ENCODE measurements at regions not wholly inside any gene's neighbourhood (a gene's known extent, or its start where the extent isn't known, plus 50 kb on each side); places are given as distances from the start of the nearest gene placed in this dataset.

DNA sequence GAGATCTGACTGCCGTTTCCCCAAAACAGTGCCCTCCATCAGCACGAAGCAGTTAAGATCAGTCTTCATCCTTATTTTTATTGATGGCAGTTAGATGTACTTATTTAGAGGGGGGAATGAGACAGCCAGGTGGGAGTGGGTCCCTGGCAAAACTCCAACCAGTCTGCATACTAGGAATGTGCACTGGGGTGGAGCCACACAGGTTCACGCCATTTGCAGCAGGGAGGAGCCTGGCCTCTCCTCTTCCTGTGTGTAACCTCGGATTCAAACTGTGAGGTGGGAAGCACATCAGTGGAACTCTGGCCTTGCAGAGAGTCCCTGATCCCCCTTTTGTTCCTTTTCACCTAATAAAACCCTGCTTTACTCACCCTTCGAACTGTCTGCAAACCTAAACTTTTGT, 987.7 kb upstream of the GRIA3 start:
- TF ChIP-seq SIN3A (IDR thresholded peaks at IDR 0.05; ENCODE audit: borderline replicate concordance, insufficient read depth, low read length), result no peak
- TF ChIP-seq TAF1 (IDR thresholded peaks at IDR 0.05; ENCODE audit: borderline replicate concordance, insufficient read depth, low read length), result no peak
- TF ChIP-seq FOXP2 (optimal IDR thresholded peaks at IDR 0.05; ENCODE audit: borderline replicate concordance, extremely low read depth, extremely low read length, insufficient read depth), result no peak
- no peak for TF ChIP-seq POLR2AphosphoS5 (IDR thresholded peaks at IDR 0.05; ENCODE audit: low read depth, low read length)
- TF ChIP-seq, protein P1, sequence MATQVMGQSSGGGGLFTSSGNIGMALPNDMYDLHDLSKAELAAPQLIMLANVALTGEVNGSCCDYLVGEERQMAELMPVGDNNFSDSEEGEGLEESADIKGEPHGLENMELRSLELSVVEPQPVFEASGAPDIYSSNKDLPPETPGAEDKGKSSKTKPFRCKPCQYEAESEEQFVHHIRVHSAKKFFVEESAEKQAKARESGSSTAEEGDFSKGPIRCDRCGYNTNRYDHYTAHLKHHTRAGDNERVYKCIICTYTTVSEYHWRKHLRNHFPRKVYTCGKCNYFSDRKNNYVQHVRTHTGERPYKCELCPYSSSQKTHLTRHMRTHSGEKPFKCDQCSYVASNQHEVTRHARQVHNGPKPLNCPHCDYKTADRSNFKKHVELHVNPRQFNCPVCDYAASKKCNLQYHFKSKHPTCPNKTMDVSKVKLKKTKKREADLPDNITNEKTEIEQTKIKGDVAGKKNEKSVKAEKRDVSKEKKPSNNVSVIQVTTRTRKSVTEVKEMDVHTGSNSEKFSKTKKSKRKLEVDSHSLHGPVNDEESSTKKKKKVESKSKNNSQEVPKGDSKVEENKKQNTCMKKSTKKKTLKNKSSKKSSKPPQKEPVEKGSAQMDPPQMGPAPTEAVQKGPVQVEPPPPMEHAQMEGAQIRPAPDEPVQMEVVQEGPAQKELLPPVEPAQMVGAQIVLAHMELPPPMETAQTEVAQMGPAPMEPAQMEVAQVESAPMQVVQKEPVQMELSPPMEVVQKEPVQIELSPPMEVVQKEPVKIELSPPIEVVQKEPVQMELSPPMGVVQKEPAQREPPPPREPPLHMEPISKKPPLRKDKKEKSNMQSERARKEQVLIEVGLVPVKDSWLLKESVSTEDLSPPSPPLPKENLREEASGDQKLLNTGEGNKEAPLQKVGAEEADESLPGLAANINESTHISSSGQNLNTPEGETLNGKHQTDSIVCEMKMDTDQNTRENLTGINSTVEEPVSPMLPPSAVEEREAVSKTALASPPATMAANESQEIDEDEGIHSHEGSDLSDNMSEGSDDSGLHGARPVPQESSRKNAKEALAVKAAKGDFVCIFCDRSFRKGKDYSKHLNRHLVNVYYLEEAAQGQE (IDR thresholded peaks at IDR 0.05; ENCODE audit: insufficient read depth in 1 of 2, low read depth in 2 of 2, low read length in 2 of 2), result no peak

DNA sequence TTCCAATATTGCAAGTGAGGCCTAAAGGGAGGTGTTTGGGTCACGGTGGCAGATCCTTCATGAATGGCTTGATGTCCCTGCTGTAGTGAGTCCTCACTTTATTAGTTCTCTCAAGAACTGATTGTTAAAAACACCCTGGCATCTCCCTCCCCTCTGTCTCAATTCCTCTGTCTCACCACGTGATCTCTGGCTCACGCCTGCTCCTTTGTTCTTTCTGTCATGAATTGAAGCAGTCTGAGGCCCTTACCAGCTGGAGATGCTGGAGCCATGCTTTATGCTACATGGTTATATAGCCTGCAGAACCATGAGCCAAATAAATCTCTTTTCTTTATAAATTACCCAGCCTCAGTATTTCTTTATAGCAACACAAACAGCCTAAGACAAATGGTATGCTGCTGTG, 980.7 kb upstream of the GRIA3 start:
- TF ChIP-seq, protein P1 (IDR thresholded peaks at IDR 0.05; ENCODE audit: insufficient read depth in 1 of 2, low read depth in 2 of 2, low read length in 2 of 2), result no peak
- TF ChIP-seq TAF1 (IDR thresholded peaks at IDR 0.05; ENCODE audit: borderline replicate concordance, insufficient read depth, low read length), result no peak
- no peak for TF ChIP-seq POLR2AphosphoS5 (IDR thresholded peaks at IDR 0.05; ENCODE audit: low read depth, low read length)
- no peak for TF ChIP-seq FOXP2 (optimal IDR thresholded peaks at IDR 0.05; ENCODE audit: borderline replicate concordance, extremely low read depth, extremely low read length, insufficient read depth)
- no peak for TF ChIP-seq SIN3A (IDR thresholded peaks at IDR 0.05; ENCODE audit: borderline replicate concordance, insufficient read depth, low read length)

DNA sequence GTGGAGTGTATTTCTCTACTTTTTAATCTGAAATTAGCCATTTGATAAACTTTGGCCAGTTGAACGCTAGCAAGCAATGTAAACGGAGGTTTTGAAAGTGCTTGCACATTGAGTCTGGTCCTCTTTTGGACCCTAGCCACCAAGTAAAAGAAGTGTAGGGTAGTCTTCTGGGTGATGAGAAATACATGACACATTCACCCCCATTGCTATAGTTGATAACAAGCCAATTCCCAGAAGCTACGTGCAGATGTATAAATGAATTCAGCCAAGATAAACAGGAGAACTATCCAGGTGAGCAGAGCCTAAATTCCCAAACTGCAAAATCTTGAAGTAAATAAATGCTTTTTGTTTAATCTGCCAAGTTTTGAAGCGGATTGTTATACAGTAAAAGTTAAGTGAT, 965.4 kb upstream of the GRIA3 start:
- TF ChIP-seq, protein P1 (IDR thresholded peaks at IDR 0.05; ENCODE audit: insufficient read depth in 1 of 2, low read depth in 2 of 2, low read length in 2 of 2), result no peak
- TF ChIP-seq FOXP2 (optimal IDR thresholded peaks at IDR 0.05; ENCODE audit: borderline replicate concordance, extremely low read depth, extremely low read length, insufficient read depth) (no peak), POLR2AphosphoS5 (IDR thresholded peaks at IDR 0.05; ENCODE audit: low read depth, low read length) (no peak), SIN3A (IDR thresholded peaks at IDR 0.05; ENCODE audit: borderline replicate concordance, insufficient read depth, low read length) (no peak), TAF1 (IDR thresholded peaks at IDR 0.05; ENCODE audit: borderline replicate concordance, insufficient read depth, low read length) (no peak)

DNA sequence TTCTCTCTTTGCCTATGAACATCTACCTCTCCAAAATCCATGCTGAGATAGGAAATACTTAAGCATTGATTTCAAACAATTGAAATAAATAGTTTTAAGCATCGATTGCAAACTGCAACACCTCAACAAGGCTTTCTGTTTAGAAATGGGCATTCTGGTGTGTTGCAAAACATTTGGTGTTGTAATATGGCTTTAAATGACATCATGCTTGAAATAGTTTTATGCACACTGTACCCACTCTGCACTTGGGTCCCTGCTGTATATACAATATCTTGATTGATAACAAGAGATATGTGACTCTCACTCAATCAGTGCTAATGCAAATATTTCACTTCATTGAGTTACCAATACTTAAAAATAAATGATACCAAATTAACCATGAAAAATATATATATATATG, 964.9 kb upstream of the GRIA3 start:
- TF ChIP-seq, protein P1 (IDR thresholded peaks at IDR 0.05; ENCODE audit: insufficient read depth in 1 of 2, low read depth in 2 of 2, low read length in 2 of 2), result no peak
- TF ChIP-seq FOXP2 (optimal IDR thresholded peaks at IDR 0.05; ENCODE audit: borderline replicate concordance, extremely low read depth, extremely low read length, insufficient read depth), result no peak
- TF ChIP-seq POLR2AphosphoS5 (IDR thresholded peaks at IDR 0.05; ENCODE audit: low read depth, low read length), result no peak
- no peak for TF ChIP-seq SIN3A (IDR thresholded peaks at IDR 0.05; ENCODE audit: borderline replicate concordance, insufficient read depth, low read length)
- TF ChIP-seq TAF1 (IDR thresholded peaks at IDR 0.05; ENCODE audit: borderline replicate concordance, insufficient read depth, low read length), result no peak

DNA sequence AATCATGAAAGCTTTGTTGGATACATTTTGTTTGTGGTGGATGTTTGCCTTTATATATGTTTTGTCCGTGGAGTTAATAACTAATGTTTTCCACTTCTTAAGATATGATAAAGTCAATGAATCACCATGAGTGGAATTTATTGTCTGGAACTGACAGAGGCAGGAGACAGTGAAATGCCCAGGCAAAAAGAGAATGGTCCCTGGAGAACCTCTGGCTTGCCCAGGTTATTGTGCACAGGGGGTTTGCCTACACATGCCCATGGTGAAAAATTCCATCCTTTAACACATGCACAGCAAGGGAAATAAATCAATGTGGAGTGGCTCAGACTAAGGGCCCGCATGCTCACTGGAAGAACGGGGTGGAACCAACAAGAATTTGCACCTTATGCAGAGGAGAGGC, 964.3 kb upstream of the GRIA3 start:
- TF ChIP-seq POLR2AphosphoS5 (IDR thresholded peaks at IDR 0.05; ENCODE audit: low read depth, low read length), result no peak
- no peak for TF ChIP-seq TAF1 (IDR thresholded peaks at IDR 0.05; ENCODE audit: borderline replicate concordance, insufficient read depth, low read length)
- TF ChIP-seq SIN3A (IDR thresholded peaks at IDR 0.05; ENCODE audit: borderline replicate concordance, insufficient read depth, low read length), result no peak
- TF ChIP-seq, protein P1 (IDR thresholded peaks at IDR 0.05; ENCODE audit: insufficient read depth in 1 of 2, low read depth in 2 of 2, low read length in 2 of 2), result no peak
- TF ChIP-seq FOXP2 (optimal IDR thresholded peaks at IDR 0.05; ENCODE audit: borderline replicate concordance, extremely low read depth, extremely low read length, insufficient read depth), result no peak

All from PFSK-1 (cell line).